ENCODE measurements at regions not wholly inside any gene's neighbourhood (a gene's known extent, or its start where the extent isn't known, plus 50 kb on each side); places are given as distances from the start of the nearest gene placed in this dataset.

DNA sequence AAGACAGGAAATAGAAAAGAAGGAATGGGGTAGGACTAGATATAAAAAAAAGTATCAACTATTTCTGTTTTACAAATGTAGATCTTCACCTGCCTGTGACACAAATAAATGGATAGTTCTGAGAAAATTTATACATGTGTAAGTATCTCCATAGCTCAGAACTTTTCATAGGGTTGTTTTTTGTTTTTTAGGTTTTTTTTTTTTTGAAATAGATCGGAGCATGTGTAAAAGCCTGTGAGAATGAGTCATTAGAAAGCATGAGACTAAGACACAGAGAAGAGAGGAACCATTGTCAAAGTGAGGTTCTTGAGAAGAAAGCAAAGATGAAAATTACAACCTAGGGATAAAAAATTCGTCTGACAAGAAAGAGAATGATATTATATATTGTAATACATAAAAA is 481.6 kb downstream of the PABPC4L start:
- TF ChIP-seq, protein P1, sequence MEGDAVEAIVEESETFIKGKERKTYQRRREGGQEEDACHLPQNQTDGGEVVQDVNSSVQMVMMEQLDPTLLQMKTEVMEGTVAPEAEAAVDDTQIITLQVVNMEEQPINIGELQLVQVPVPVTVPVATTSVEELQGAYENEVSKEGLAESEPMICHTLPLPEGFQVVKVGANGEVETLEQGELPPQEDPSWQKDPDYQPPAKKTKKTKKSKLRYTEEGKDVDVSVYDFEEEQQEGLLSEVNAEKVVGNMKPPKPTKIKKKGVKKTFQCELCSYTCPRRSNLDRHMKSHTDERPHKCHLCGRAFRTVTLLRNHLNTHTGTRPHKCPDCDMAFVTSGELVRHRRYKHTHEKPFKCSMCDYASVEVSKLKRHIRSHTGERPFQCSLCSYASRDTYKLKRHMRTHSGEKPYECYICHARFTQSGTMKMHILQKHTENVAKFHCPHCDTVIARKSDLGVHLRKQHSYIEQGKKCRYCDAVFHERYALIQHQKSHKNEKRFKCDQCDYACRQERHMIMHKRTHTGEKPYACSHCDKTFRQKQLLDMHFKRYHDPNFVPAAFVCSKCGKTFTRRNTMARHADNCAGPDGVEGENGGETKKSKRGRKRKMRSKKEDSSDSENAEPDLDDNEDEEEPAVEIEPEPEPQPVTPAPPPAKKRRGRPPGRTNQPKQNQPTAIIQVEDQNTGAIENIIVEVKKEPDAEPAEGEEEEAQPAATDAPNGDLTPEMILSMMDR (IDR thresholded peaks at IDR 0.05) = no peak

DNA sequence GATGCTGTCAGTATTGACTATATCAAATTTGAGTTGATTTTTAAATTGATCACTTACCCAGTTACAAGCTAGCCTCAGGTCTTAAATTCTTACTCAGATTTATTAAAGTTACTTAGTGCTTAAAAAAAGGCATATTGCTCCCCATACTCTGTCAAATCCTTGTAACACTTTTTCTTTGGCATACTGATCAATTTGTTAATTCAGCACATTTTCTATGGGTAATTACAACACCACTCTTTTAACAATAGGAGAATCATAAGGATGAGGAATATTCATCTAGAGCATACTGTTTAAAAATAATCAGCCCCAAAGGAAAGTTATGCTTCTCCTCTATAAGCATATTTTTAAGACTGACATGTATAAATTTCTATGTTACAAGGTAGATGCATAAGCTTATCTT is 482.5 kb downstream of the PABPC4L start:
- TF ChIP-seq, protein P1 (IDR thresholded peaks at IDR 0.05) = no peak

DNA sequence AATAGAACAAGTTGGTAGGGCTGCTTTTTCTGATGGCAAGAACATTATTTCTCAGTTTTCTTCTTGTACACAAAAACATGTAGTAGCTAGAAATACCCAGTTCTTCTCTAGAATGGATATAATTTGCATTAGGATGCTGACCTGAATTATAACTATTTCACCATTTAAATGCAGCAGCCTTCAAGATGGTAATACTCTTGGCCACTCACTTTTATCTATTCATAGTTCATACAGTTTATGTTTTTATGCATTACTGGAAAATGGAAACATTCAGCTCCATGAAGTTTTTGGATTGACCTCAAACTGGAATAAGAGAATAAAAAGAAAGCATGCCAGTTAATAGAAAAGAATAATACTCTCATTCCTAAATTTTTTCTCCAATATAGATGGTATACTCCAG is 487.4 kb downstream of the PABPC4L start:
- TF ChIP-seq, protein P1 (IDR thresholded peaks at IDR 0.05) = no peak

DNA sequence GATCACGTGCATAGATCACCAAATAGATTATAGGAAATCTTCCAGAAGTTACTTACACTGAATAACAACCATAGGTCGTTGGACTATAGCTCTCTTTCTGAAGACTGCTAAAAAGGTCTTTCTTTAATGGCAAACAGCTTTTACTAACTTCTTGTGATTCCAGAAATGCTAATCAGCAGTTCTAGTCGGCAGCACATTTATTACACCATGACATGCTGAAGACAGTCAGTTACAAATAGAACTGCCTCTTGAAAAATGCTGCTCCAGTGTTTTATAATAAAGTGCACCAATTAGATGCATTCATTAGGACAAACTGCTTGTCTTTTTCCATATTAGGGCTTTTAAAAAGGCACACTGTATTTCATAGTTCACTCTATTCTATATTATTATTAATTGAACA is 488.2 kb downstream of the PABPC4L start:
- TF ChIP-seq, protein P1 (IDR thresholded peaks at IDR 0.05) = no peak

DNA sequence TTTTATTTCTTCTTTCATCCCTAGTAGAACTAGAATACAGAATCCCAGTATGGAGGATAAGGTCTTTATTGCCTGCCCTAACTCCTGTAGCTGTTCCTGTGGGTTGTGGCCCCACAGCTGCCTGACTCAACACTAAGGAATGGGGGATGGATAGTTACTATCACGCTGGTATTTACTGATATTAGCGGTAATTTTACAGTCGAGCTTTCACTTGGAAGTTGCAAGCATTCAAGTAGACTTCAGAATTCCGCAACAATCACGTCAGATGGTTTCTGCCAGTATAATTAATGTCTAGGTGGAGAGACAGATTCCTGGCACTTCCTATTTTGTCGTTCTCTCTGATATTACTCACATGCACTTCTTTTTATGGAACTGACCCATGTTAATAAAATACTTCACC is 489.8 kb downstream of the PABPC4L start:
- TF ChIP-seq, protein P1 (IDR thresholded peaks at IDR 0.05) = no peak

DNA sequence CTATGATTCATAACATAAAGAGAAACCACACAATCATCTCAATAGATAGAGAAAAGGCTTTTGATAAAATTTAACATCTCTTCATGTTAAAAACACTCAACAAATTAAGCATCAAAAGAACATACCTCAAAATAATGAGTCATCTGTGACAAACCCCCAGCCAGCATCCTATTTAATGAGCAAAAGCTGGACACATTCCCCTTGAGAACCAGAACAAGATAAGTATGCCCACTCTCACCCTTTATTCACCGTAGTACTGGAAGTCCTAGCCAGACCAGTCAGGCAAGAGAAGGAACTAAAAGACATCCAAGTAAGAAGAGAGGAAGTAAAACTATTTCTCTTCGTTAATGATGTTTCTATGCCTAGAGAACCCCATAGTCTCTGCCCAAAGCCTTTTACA is 507.2 kb downstream of the PABPC4L start:
- TF ChIP-seq, protein P1 (IDR thresholded peaks at IDR 0.05) = no peak

DNA sequence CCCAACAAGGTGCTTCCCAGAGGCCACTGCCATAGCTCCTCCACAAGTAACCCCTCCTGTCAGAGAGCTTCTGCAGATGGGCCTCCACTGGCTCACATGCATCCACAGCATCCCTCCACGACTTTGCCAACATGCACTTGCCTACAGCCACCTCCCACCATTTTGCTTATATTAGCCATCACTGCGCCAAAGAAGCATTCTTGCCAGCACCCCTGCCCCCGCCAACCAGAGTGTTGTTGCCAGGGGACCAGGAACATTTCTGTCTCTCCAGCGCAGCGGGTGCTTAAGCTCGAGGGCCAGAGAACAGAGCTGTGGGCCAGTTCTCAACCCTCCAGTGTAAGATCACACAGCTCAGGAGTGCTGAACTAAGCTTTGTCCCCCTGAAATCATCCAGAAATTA is 517.6 kb downstream of the PABPC4L start:
- TF ChIP-seq, protein P1 (IDR thresholded peaks at IDR 0.05) = no peak
